ENCODE measurements at regions not wholly inside any gene's neighbourhood (a gene's known extent, or its start where the extent isn't known, plus 50 kb on each side); places are given as distances from the start of the nearest gene placed in this dataset.

- TF ChIP-seq CTCF (IDR thresholded peaks at IDR 0.05; ENCODE audit: unreplicated experiment), result no peak
- no peaks in the 10 kb centered on the region for H3K36me3 Mint-ChIP-seq (ENCODE audit: low read depth, unreplicated experiment)
- H3K27me3 Mint-ChIP-seq (ENCODE audit: unreplicated experiment), result no peaks in the 10 kb centered on the region
- H3K9me3 Mint-ChIP-seq (ENCODE audit: unreplicated experiment), result no peaks in the 10 kb centered on the region
- no peak overlapping the region for H3K27ac Mint-ChIP-seq (ENCODE audit: unreplicated experiment)
- no peak overlapping the region for H3K4me3 Mint-ChIP-seq (ENCODE audit: unreplicated experiment)
- no peak for DNase-seq (ENCODE audit: low spot score)
- H3K4me1 Mint-ChIP-seq (ENCODE audit: unreplicated experiment), result peaks cover 3% of the 10 kb centered on the region
These were observed 255.4 kb downstream of the SDHAF3 start for GRCh38 chr7:97372882-97373281.

GRCh38 chr7:97373736-97374135 lies 256.2 kb downstream of the SDHAF3 start:
- Mint-ChIP-seq H3K36me3 (ENCODE audit: low read depth, unreplicated experiment) (no peaks in the 10 kb centered on the region), H3K27ac (ENCODE audit: unreplicated experiment) (no peak overlapping the region), H3K9me3 (ENCODE audit: unreplicated experiment) (no peaks in the 10 kb centered on the region), H3K27me3 (ENCODE audit: unreplicated experiment) (no peaks in the 10 kb centered on the region), H3K4me3 (ENCODE audit: unreplicated experiment) (no peak overlapping the region), H3K4me1 (ENCODE audit: unreplicated experiment) (peaks cover 3% of the 10 kb centered on the region)
- no peak for TF ChIP-seq CTCF (IDR thresholded peaks at IDR 0.05; ENCODE audit: unreplicated experiment)
- DNase-seq (ENCODE audit: low spot score), result no peak

GRCh38 chr7:97377713-97378112 lies 260.2 kb downstream of the SDHAF3 start:
- H3K27ac Mint-ChIP-seq (ENCODE audit: unreplicated experiment), result no peak overlapping the region
- no peaks in the 10 kb centered on the region for H3K36me3 Mint-ChIP-seq (ENCODE audit: low read depth, unreplicated experiment)
- H3K27me3 Mint-ChIP-seq (ENCODE audit: unreplicated experiment), result no peaks in the 10 kb centered on the region
- DNase-seq (ENCODE audit: low spot score), result no peak
- no peak for TF ChIP-seq CTCF (IDR thresholded peaks at IDR 0.05; ENCODE audit: unreplicated experiment)
- no peaks in the 10 kb centered on the region for H3K9me3 Mint-ChIP-seq (ENCODE audit: unreplicated experiment)
- no peak overlapping the region for H3K4me3 Mint-ChIP-seq (ENCODE audit: unreplicated experiment)
- H3K4me1 Mint-ChIP-seq (ENCODE audit: unreplicated experiment), result no peaks in the 10 kb centered on the region

- no peak overlapping the region for H3K4me3 Mint-ChIP-seq (ENCODE audit: unreplicated experiment)
- no peak for TF ChIP-seq CTCF (IDR thresholded peaks at IDR 0.05; ENCODE audit: unreplicated experiment)
- H3K9me3 Mint-ChIP-seq (ENCODE audit: unreplicated experiment), result no peaks in the 10 kb centered on the region
- no peak for DNase-seq (ENCODE audit: low spot score)
- H3K27ac Mint-ChIP-seq (ENCODE audit: unreplicated experiment), result no peak overlapping the region
- H3K36me3 Mint-ChIP-seq (ENCODE audit: low read depth, unreplicated experiment), result no peaks in the 10 kb centered on the region
- H3K27me3 Mint-ChIP-seq (ENCODE audit: unreplicated experiment), result no peaks in the 10 kb centered on the region
- H3K4me1 Mint-ChIP-seq (ENCODE audit: unreplicated experiment), result no peaks in the 10 kb centered on the region
These were observed 264.5 kb downstream of the SDHAF3 start for GRCh38 chr7:97381815-97382554.

- TF ChIP-seq CTCF (IDR thresholded peaks at IDR 0.05; ENCODE audit: unreplicated experiment), result no peak
- no peak for DNase-seq (ENCODE audit: low spot score)
- no peaks in the 10 kb centered on the region for H3K27me3 Mint-ChIP-seq (ENCODE audit: unreplicated experiment)
- H3K4me1 Mint-ChIP-seq (ENCODE audit: unreplicated experiment), result no peaks in the 10 kb centered on the region
- H3K4me3 Mint-ChIP-seq (ENCODE audit: unreplicated experiment), result no peak overlapping the region
- H3K27ac Mint-ChIP-seq (ENCODE audit: unreplicated experiment), result no peak overlapping the region
- no peaks in the 10 kb centered on the region for H3K9me3 Mint-ChIP-seq (ENCODE audit: unreplicated experiment)
- H3K36me3 Mint-ChIP-seq (ENCODE audit: low read depth, unreplicated experiment), result no peaks in the 10 kb centered on the region
These were observed 272.6 kb downstream of the SDHAF3 start for GRCh38 chr7:97390052-97390451.
